ENCODE measurements at regions not wholly inside any gene's neighbourhood (a gene's known extent, or its start where the extent isn't known, plus 50 kb on each side); places are given as distances from the start of the nearest gene placed in this dataset.

DNA sequence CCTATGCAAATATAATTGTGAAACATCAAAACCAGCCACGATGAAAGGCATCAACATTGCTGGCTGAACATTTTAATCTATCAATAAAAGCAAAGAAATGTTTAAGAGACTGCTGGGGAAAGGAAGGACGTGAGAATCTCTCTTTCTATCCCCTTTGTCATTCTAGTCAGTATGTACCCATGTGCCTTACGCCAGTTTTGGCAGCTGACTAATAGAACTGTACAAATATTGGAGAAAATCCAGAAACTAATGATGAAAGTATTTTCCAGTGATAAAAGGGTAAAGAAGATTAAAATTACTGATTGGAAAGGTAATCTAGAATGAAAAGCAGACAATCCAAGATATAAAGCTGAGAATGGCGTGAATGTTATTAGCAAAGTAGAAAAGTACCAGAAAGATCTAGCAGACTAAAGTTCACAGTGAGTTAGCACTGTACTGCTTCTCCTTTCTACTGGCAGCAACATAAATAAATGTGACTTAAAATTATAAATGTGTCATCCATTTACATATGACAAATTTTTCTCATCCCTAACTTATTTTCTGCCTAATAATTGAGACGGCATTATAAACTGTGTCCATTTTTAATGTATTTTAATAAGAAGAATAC lies 401.9 kb upstream of the CNTN4 start:
- DNase-seq, result no peak

DNA sequence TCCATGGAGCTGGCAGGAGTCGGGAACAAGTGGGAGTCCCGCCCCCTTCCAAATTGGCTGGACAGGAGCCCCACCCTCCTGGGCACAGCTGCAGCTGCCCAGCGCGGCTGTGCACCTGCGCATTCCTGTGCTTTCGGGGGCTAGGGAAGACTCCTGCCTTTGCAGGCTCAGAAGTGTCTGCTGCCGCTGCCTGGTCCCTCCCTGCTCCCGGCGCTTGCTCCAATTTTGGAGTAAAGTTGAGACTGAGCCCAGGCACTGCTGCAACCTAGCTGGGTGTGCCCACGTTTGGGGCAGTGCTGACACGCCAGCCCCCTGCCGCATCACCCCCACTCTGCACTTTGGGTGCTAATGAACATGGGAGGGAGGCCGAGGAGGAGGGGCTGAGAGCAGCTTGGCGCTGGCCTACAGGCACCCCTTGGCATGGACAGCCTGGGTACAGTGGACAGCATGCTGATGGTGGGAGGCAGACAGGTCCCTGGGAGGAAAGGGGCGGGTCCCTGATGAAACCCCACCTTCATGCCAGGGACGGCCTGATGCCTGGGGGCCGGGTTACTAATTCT lies 399.2 kb upstream of the CNTN4 start:
- DNase-seq, result no peak

DNA sequence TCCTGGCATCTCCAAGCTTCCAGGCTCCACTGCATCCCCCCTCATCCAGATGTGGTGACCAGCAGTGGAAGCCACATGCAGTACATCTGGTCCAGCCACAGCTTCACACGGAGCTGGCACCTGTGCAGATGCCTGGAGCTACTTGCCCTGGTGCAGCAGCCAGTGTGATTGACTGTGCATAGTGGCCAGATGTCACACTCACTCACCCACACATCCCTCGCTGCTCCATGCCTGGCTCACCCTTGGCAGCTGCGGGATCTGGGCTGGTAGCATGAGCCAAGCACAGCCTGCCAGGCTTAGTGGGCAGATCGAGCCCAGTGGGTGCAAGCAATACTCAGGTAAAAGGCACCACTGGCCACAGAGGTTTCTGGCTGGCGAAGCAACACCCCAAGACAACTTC lies 398.0 kb upstream of the CNTN4 start:
- no peak for DNase-seq

DNA sequence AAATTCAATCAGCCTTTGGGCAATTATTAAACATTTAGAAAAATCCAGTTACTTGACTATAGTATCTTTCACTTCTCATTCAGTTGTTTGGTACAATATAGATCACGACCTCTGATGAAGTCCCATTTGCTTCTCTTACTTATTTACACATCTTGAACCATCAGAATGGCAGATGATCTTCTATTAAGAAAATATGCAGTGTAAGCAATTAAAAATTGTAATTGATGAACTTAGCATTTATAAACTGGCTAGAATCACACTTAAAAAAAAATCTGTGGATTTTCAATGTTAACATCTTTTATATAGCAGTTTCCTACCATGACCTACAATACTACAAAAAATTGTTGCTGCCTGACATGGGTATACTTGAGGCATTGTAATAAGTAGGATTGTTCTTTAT lies 395.5 kb upstream of the CNTN4 start:
- no peak for DNase-seq

DNA sequence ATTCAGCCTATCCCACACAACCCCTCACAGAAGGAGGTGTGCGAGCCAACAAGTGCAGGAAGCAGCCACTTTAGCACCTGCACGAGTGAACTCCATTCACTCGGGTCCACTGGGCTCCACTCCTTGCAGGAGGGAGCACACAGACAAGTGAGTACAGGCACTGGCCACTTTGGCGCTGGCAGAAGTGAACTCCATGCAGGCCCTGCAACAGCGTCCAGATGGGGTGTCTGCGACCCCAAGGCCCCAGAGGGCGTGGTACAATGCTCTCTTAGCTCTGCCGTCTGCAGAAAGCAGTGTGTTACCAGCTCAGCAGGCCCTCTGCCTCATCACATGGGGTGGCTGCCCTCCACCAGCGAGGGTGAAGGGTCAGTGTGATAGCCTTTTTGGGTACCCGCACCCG lies 388.0 kb upstream of the CNTN4 start:
- no peak for DNase-seq

- no peak for DNase-seq
Observed at GRCh38 chr3:1717524-1717923, 381.1 kb upstream of the CNTN4 start.

GRCh38 chr3:1723726-1724125 lies 374.9 kb upstream of the CNTN4 start:
- DNase-seq, result no peak

GRCh38 chr3:1726741-1727140 lies 371.9 kb upstream of the CNTN4 start:
- no peak for DNase-seq

- DNase-seq, result no peak
Observed at GRCh38 chr3:1727242-1727641, 371.4 kb upstream of the CNTN4 start.

DNA sequence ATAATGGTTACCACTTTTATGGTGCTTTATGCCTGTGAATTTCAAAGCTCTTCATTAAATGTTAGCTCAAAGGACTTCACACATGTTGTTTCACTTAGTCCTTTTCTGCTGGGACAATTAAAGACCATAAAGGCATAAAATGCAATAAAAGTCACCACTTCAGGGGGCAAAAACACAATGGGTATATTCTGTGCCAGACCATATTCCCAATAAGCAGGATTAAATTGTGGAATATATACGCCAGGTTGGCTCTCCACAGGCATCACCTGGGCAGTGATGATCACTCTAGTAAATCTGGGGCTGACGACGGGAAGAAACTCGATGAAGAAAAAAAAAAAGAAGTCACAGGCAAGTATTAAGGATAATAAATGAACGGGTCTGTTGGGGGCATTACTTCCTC lies 370.2 kb upstream of the CNTN4 start:
- no peak for DNase-seq

DNA sequence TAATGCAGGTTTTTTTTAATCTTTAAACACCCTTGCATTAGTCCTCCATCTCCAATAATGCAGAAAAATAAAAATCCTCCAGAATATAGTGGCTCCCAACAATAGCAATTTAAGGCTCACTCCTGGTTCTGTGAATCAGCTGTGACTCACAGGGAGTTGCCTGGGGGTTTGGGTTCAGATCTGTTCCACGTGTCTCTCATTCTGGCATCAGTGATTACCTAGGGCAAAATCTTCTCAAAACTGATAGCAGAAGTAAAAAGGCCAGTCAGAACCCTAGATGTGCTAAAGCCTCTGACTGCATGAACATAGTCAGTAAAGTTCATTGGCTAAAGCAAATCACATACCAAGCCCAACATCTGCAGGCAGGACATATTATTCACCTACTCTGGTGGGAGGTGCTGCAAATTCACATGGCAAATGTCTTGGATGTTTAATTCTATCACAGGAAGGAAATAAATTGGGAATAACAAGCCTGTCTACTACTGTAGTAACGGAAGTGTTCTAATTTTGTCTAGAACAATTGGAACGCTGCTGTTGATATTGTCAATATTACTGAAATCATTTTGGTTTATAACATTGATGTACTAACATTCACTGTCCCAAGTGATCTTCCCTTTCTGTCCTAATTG lies 364.1 kb upstream of the CNTN4 start:
- DNase-seq, result peak; percentile 70

DNA sequence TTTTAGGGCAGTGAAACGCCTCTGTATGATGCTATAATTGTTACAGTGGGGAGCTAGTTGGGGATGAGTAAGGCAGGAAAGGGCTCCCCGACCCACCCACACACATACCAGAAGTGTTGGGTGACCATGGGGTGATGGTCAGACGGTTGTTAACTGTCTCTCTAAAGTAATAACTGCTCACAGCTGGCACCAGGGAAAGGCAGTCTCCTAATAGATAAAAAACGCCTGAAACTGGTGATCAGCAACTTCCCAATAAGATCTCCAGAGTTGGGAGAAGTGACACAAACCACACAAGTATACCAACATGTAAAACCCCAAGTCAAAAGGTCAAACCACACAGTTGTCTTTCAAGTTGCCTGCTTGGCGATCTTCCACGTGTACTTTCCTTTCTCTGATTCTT lies 346.5 kb upstream of the CNTN4 start:
- no peak for DNase-seq

GRCh38 chr3:1766384-1766783 lies 332.3 kb upstream of the CNTN4 start:
- no peak for DNase-seq

GRCh38 chr3:1773679-1774078 lies 325.0 kb upstream of the CNTN4 start:
- DNase-seq, result no peak

DNA sequence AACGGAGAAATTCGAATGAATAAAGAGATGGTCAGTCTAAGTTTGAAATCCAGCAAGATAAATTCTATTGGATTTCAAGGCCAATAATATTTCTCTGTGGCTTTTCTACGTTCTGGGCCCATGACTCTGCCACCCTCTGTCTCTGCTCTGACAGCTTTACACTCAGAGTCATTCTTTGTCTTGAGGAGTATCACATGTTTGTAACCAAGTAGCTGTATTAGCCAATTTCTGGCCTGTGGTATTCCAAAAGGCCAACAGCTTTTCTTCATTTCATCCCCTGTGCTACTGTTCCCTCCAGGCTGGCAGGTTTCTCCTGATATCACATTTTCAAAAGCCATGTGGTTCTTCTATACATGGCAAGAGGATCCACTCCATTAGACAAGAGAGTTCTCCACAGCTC lies 324.1 kb upstream of the CNTN4 start:
- no peak for DNase-seq

GRCh38 chr3:1775321-1775720 lies 323.3 kb upstream of the CNTN4 start:
- no peak for DNase-seq

- DNase-seq, result no peak
Observed at GRCh38 chr3:1783995-1784394, 314.7 kb upstream of the CNTN4 start.

DNA sequence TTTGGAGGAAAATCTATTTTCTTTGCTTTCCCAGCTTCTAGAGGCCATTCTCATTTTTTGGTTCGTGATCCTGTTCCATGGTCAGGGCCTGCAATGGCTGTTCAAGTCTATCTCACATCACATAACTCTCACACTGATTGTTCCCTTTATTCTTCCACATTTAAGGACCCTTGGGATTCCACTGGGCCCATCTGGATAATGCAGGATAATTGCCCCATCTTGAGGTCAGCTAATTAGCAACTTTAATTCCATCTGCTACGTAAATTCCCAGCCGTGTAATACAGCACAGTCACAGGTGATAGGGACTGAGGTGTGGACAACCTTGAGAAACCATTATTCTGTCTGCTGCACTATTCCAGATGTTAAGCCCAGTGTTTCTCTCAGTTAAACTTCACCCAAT lies 311.6 kb upstream of the CNTN4 start:
- no peak for DNase-seq

GRCh38 chr3:1792466-1792865 lies 306.2 kb upstream of the CNTN4 start:
- DNase-seq, result no peak

DNA sequence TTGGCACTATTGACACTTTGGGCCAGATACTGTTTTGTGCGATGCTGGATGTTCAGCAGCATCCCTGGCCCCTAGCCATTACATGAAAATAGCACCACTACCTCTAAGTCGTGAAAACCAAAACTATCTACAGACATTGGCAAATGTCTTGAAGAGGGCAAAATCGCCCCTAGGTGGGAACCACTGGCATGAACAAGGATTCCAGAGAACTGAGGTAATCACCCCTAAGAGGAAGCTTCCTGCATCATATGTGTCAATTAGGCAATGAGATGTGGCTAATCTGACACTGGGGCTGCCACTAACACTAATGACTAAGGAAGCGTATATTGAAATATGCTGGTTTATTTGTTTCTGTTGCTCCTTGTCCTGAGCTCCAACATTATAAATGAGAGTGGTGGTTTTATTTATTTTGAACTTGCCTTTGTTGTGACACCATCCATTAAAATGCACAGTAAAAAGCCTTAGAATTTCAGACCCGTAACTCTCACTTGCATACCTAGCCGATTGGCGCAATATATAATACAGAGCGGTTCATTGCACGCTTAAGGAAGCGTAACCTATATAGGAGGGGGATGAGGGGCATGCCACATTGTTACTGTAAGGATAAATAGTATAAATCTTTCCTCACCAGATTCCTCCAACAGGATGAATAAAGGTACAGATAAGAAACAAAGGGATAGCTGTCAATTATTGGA lies 299.8 kb upstream of the CNTN4 start:
- no peak for DNase-seq

- peak; percentile 55 for DNase-seq
Observed at GRCh38 chr3:1805331-1805730, 293.3 kb upstream of the CNTN4 start.

DNA sequence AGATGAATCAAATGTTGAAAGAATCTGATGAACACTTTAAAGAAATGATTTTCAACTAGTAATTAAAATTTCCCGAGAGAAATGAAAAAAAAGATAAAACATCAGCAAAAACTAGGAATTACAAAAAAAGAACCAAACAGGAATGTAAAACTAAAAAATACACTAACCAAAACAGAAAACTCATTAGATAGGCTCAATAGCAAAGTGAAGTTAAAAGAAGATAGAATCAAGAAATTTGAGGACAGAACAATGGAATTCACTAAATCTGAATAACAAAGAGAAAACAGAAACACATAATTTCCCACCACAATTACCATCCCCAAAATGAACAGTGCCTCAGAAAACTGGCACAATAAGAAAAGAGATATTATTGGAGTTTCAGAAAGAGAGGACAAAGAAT lies 290.1 kb upstream of the CNTN4 start:
- no peak for DNase-seq

- no peak for DNase-seq
Observed at GRCh38 chr3:1823867-1824266, 274.8 kb upstream of the CNTN4 start.

DNA sequence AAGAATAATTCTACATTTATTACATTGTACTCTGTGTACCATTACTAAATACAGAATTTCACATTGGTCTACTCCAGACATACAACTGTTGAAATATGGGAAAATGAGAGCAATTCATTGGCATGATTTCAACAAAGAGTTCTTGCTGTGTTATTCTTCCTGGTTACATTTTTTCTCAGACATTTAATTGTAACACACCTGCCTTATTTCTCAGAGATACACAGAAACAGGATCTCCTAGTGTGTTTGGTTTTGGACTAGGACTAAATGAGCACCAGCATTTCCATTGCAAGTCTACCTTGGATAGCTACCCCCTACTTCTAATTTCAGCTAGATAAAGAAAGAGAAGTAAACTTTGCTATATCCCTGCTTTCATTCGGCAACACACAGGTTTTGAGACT lies 274.3 kb upstream of the CNTN4 start:
- no peak for DNase-seq

Data from islet precursor cell (in vitro differentiated cells).